Transverse colon (tissue), 4 donors: ENCODE measurements at regions not wholly inside any gene's neighbourhood (a gene's known extent, or its start where the extent isn't known, plus 50 kb on each side); places are given as distances from the start of the nearest gene placed in this dataset.

ENCODE experiments used
- DNase-seq: peaks from one replicate; pipeline ENCODE4 v3.0.0-alpha.2; 2019
- H3K27ac ChIP-seq, 4 donors: fragments of 200-600 bp; sonication (generic); 2 replicates each; pipeline ENCODE4 v1.5.1; 2016 to 2018; ENCODE audit warnings: inconsistent platforms in 4 of 4
- H3K27me3 ChIP-seq: fragments of 200-600 bp; sonication (generic); 2 replicates; pipeline ENCODE4 v1.5.1; 2017; ENCODE audit warnings: inconsistent platforms
- H3K36me3 ChIP-seq, 4 donors: fragments of 200-600 bp; sonication (generic); 2 replicates each; pipeline ENCODE4 v1.5.1; 2017 to 2019; ENCODE audit warnings: inconsistent platforms in 4 of 4
- H3K4me1 ChIP-seq, 4 donors: fragments of 200-600 bp; sonication (generic); 2 replicates each; pipeline ENCODE4 v1.5.1; 2017 to 2020; ENCODE audit warnings: inconsistent platforms in 4 of 4
- H3K4me3 ChIP-seq, 4 donors: fragments of 200-600 bp; sonication (generic); 1 replicate in 1 of 4; 2 replicates in 3 of 4; pipeline versions ENCODE4 v1.5.1 to v1.6.1; 2017 to 2019; ENCODE audit warnings: inconsistent platforms in 4 of 4
- H3K9me3 ChIP-seq, 2 donors: fragments of 200-600 bp; sonication (generic); 2 replicates each; pipeline ENCODE4 v1.5.1; 2017 to 2019; ENCODE audit warnings: inconsistent platforms in 2 of 2
- EP300 ChIP-seq: sonication (generic); formaldehyde crosslinking; IDR thresholded peaks from one replicate; pipeline ENCODE4 v1.6.1; 2017; ENCODE audit warnings: antibody characterized with exemption, low read depth
- POLR2A ChIP-seq: fragments of 450-650 bp; IDR thresholded peaks from one replicate; pipeline ENCODE4 v1.6.1; 2016; ENCODE audit warnings: antibody characterized with exemption, mild to moderate bottlenecking, moderate library complexity
- POLR2AphosphoS5 ChIP-seq, 3 donors: sonication (generic); formaldehyde crosslinking; IDR thresholded peaks; one replicate each; pipeline ENCODE4 v1.6.1; 2016; ENCODE audit warnings: antibody characterized with exemption in 3 of 3
- WGBS, 2 donors: methylation state at CpG; one replicate each; pipeline ENCODE4 v1.1.5; 2018; ENCODE audit warnings: low coverage in 1 of 2; 5-methylcytosine and 5-hydroxymethylcytosine counted together
- in situ Hi-C, 4 donors: fragments of 200-750 bp; cut with MboI; loops; one replicate each; pipeline versions ENCODE4 v1.15.0 to v1.15.1; 2017; ENCODE audit warnings: low sequenced_read_pairs in 3 of 4, low pct_ligation_motif_present in 1 of 4, low pct_unique_long_range_greater_than_20kb in 1 of 4
- intact Hi-C: fragments of 100-400 bp; cut with DNase I; formaldehyde crosslinking; loops from one replicate; pipeline ENCODE4 v1.15.1; 2023; ENCODE audit warnings: low total_unique reads
- TF ChIP-seq, protein P1 (sequence below), 5 experiments: fragments of 200-600 bp in 3 of 5; fragments of 450-650 bp in 2 of 5; sonication (generic) in 3 of 5; IDR thresholded peaks; 1 replicate in 2 of 5; 2 replicates in 3 of 5; pipeline ENCODE4 v1.5.1; 2016 to 2017; ENCODE audit warnings: antibody characterized with exemption in 5 of 5, inconsistent platforms in 3 of 5, mild to moderate bottlenecking in 2 of 5, moderate library complexity in 1 of 5

DNA sequence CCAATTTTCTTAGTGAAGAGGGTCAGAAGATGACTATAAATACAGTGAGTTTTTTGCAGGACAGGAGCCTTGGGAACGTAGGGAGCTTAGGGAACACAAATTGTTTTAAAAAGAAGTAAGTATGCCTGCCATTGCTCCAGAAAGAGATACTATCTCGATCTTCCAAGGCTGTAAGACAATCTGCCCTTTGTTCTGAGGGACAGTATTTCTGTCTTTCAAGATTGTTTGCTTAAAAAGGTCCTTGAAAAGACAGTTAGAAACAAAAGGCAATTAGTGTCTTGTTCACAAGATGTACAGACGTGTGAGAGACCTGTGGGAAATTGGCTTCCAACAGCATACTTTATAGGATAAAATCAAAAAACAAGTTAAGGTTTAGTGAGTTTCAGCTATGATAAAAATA lies 321.2 kb upstream of the FAR2 start:
- Histone ChIP-seq H3K4me1 (no peaks in the 10 kb centered on the region), H3K9me3 (no peaks in the 10 kb centered on the region), H3K36me3 (no peaks in the 10 kb centered on the region), H3K27ac (no peak overlapping the region), H3K4me3 (no peak overlapping the region), H3K27me3 (no peaks in the 10 kb centered on the region)
- intact Hi-C loops = no loop called here
- DNase-seq = no peak
- TF ChIP-seq POLR2A = no peak
- no peak for TF ChIP-seq EP300
- TF ChIP-seq, protein P1, sequence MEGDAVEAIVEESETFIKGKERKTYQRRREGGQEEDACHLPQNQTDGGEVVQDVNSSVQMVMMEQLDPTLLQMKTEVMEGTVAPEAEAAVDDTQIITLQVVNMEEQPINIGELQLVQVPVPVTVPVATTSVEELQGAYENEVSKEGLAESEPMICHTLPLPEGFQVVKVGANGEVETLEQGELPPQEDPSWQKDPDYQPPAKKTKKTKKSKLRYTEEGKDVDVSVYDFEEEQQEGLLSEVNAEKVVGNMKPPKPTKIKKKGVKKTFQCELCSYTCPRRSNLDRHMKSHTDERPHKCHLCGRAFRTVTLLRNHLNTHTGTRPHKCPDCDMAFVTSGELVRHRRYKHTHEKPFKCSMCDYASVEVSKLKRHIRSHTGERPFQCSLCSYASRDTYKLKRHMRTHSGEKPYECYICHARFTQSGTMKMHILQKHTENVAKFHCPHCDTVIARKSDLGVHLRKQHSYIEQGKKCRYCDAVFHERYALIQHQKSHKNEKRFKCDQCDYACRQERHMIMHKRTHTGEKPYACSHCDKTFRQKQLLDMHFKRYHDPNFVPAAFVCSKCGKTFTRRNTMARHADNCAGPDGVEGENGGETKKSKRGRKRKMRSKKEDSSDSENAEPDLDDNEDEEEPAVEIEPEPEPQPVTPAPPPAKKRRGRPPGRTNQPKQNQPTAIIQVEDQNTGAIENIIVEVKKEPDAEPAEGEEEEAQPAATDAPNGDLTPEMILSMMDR (IDR thresholded peaks at IDR 0.05) = no peak
- no peak for TF ChIP-seq POLR2AphosphoS5 (IDR thresholded peaks at IDR 0.05)
- WGBS, 2 donors = 9 to 35% methylated on average over 2 to 3 of the region's 3 CpGs
- in situ Hi-C loops = no loop called here

DNA sequence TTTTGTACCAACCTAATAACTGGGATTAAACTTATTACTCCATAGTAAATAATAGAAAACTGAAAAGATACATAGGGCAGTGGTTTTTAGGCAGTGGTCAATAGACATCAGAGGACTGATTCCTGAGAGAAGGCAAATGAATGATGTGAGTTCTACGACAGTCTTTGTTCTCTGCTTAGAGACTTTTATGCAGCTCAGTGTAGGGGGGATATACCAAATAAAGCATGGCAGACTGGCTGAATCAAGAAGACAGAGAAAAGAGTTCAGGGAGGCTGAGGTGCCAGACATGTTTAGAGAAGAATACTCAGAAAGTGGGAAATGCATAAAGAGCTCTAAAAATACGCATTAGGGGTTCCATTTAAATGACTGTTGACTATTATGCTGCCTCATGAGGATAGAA lies 320.8 kb upstream of the FAR2 start:
- Histone ChIP-seq H3K9me3 (no peaks in the 10 kb centered on the region), H3K4me1 (no peaks in the 10 kb centered on the region), H3K27ac (no peak overlapping the region), H3K4me3 (no peak overlapping the region), H3K27me3 (no peaks in the 10 kb centered on the region), H3K36me3 (no peaks in the 10 kb centered on the region)
- in situ Hi-C loops = no loop called here
- intact Hi-C loops = no loop called here
- no peak for TF ChIP-seq POLR2A
- TF ChIP-seq POLR2AphosphoS5 (IDR thresholded peaks at IDR 0.05) = no peak
- TF ChIP-seq EP300 = no peak
- TF ChIP-seq, protein P1 (IDR thresholded peaks at IDR 0.05) = no peak
- 87% methylated on average over 2 of the region's 2 CpGs for WGBS, 2 donors
- no peak for DNase-seq

DNA sequence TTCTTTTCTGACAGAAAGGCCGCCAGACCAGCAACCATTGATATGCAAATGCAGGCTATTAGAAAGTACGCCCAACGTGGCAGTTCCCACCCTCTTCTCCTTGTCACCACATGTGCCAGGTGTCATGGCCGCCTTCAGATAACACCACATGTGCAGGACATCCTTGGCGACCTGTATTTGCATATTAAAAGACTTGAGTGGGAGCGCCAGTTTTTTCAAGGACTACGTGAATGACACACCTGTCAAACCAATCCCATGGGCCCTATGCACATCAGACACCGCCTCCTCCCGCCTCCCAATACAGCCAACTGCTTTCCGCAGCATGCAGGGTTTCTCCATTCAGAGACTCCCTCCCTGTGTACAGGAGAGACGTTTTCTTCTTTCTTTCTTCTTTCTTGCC lies 318.6 kb upstream of the FAR2 start:
- in situ Hi-C loops (no loop called here), intact Hi-C loops (no loop called here)
- H3K4me1 ChIP-seq = no peaks in the 10 kb centered on the region
- H3K27me3 ChIP-seq = no peaks in the 10 kb centered on the region
- no peaks in the 10 kb centered on the region for H3K36me3 ChIP-seq
- TF ChIP-seq POLR2AphosphoS5 (IDR thresholded peaks at IDR 0.05) (no peak), POLR2A (no peak), EP300 (no peak)
- TF ChIP-seq, protein P1 (IDR thresholded peaks at IDR 0.05) = no peak
- no peak for DNase-seq
- H3K9me3 ChIP-seq = no peaks in the 10 kb centered on the region
- no peak overlapping the region for H3K27ac ChIP-seq
- H3K4me3 ChIP-seq = no peak overlapping the region
- 80% methylated on average over 1 to 11 of the region's 11 CpGs for WGBS, 2 donors

DNA sequence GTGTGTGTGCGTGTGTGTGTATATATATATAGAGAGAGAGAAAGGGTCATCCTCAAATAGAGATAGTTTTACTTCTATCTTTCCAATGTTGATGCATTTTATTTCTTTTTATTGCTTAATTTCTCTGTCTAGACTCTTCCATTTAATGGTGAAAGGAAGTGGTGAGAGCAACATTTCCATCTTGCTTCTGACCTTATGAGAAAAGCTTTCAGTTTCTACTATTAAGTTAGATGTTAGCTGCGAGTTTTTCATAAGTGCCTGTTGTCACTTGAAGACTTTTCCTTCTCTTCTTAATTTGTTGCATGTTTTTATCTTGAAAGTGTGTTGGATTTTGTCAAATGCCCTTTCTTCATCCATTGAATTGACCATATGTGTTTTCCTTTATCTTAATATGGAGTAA lies 304.4 kb upstream of the FAR2 start:
- intact Hi-C loops (no loop called here), in situ Hi-C loops (no loop called here)
- Histone ChIP-seq H3K27ac (no peak overlapping the region), H3K36me3 (no peaks in the 10 kb centered on the region), H3K27me3 (no peaks in the 10 kb centered on the region), H3K9me3 (no peaks in the 10 kb centered on the region), H3K4me3 (no peak overlapping the region), H3K4me1 (no peaks in the 10 kb centered on the region)
- 10 to 21% methylated on average over 2 of the region's 2 CpGs for WGBS, 2 donors
- no peak for DNase-seq
- no peak for TF ChIP-seq POLR2A
- TF ChIP-seq POLR2AphosphoS5 (IDR thresholded peaks at IDR 0.05) = no peak
- TF ChIP-seq, protein P1 (IDR thresholded peaks at IDR 0.05) = no peak
- no peak for TF ChIP-seq EP300
